ENCODE measurements at regions not wholly inside any gene's neighbourhood (a gene's known extent, or its start where the extent isn't known, plus 50 kb on each side); places are given as distances from the start of the nearest gene placed in this dataset.

DNA sequence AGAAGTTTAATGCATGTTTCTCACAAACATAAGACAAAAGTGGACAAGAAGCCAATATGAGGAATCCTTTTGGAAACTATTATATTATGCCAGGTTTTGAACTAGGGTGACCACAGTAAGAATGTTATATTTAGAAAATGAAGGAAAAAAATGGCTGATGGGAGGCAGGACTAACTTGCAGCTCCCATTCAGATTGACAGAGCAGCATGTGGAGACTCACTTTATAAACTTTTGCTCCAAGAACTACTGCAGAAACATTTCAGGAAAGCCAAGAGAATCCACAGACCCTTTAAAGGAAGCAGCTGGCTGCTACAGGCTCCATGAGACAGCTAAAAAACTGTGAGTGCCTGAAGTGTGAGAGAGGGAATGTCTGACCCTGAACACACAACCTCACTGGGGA, 738.6 kb upstream of the GRIA3 start:
- Mint-ChIP-seq H3K9me3 (ENCODE audit: insufficient read depth) (no peaks in the 10 kb centered on the region), H3K4me1 (no peaks in the 10 kb centered on the region), H3K27ac (no peak overlapping the region), H3K27me3 (no peaks in the 10 kb centered on the region), H3K4me3 (no peak overlapping the region)
- Histone ChIP-seq H4K20me1 (ENCODE audit: control insufficient read depth, insufficient read depth, low read length, poor library complexity, severe bottlenecking) (no peaks in the 10 kb centered on the region), H3K9ac (ENCODE audit: low read length) (no peak overlapping the region), H3K27ac (ENCODE audit: low read length in 2 of 2) (no peak overlapping the region), H3K79me2 (ENCODE audit: control insufficient read depth, insufficient read depth, low read length) (no peaks in the 10 kb centered on the region), H2AFZ (ENCODE audit: insufficient read depth, low read depth, low read length, poor library complexity, severe bottlenecking) (no peak overlapping the region), H3K36me3 (replicated peaks in 1 of 2; ENCODE audit: control extremely low read depth in 1 of 2, control insufficient read depth in 1 of 2, extremely low read depth in 1 of 2, insufficient read depth in 2 of 2, low read length in 1 of 2) (no peaks in the 10 kb centered on the region), H3K9me3 (ENCODE audit: control extremely low read depth in 1 of 3, control insufficient read depth in 2 of 3, insufficient read depth in 1 of 3, low read length in 2 of 3) (peaks cover 0 to 10% (median 0%) of the 10 kb centered on the region in 3 donors), H3K4me2 (replicated peaks; ENCODE audit: low read depth, low read length, poor library complexity, severe bottlenecking) (no peak overlapping the region), H3K27me3 (replicated peaks in 1 of 4; ENCODE audit: control extremely low read depth in 1 of 4, control insufficient read depth in 3 of 4, insufficient read depth in 4 of 4, low read length in 3 of 4) (no peaks in the 10 kb centered on the region), H3K4me3 (ENCODE audit: control extremely low read depth in 1 of 5, extremely low read depth in 1 of 5, insufficient read depth in 1 of 5, low read depth in 2 of 5, low read length in 4 of 5) (no peak overlapping the region), H3K4me1 (ENCODE audit: control insufficient read depth in 2 of 2, insufficient read depth in 2 of 2, low read length in 2 of 2) (no peaks in the 10 kb centered on the region)
- TF ChIP-seq CTCF (IDR thresholded peaks at IDR 0.05) = no peak
- TF ChIP-seq EZH2 (IDR thresholded peaks at IDR 0.05; ENCODE audit: borderline replicate concordance, insufficient read depth, low read depth, low read length, poor library complexity, severe bottlenecking) = no peak
- ChIA-PET CTCF (no interaction called here), POLR2A (no interaction called here)
- DNase-seq = no peak
- intact Hi-C loops (cut with micrococcal nuclease) = no loop called here
- no peak for ATAC-seq (ENCODE audit: low read depth)

- intact Hi-C loops (cut with micrococcal nuclease) = no loop called here
- Histone ChIP-seq H3K9ac (ENCODE audit: low read length) (no peak overlapping the region), H3K79me2 (ENCODE audit: control insufficient read depth, insufficient read depth, low read length) (no peaks in the 10 kb centered on the region), H3K4me2 (replicated peaks; ENCODE audit: low read depth, low read length, poor library complexity, severe bottlenecking) (no peak overlapping the region), H3K4me3 (ENCODE audit: control extremely low read depth in 1 of 5, extremely low read depth in 1 of 5, insufficient read depth in 1 of 5, low read depth in 2 of 5, low read length in 4 of 5) (no peak overlapping the region), H4K20me1 (ENCODE audit: control insufficient read depth, insufficient read depth, low read length, poor library complexity, severe bottlenecking) (no peaks in the 10 kb centered on the region), H3K9me3 (ENCODE audit: control extremely low read depth in 1 of 3, control insufficient read depth in 2 of 3, insufficient read depth in 1 of 3, low read length in 2 of 3) (no peaks in the 10 kb centered on the region), H3K4me1 (ENCODE audit: control insufficient read depth in 2 of 2, insufficient read depth in 2 of 2, low read length in 2 of 2) (no peaks in the 10 kb centered on the region), H3K27me3 (replicated peaks in 1 of 4; ENCODE audit: control extremely low read depth in 1 of 4, control insufficient read depth in 3 of 4, insufficient read depth in 4 of 4, low read length in 3 of 4) (no peaks in the 10 kb centered on the region), H3K36me3 (replicated peaks in 1 of 2; ENCODE audit: control extremely low read depth in 1 of 2, control insufficient read depth in 1 of 2, extremely low read depth in 1 of 2, insufficient read depth in 2 of 2, low read length in 1 of 2) (no peaks in the 10 kb centered on the region), H2AFZ (ENCODE audit: insufficient read depth, low read depth, low read length, poor library complexity, severe bottlenecking) (no peak overlapping the region), H3K27ac (ENCODE audit: low read length in 2 of 2) (no peak overlapping the region)
- TF ChIP-seq CTCF (IDR thresholded peaks at IDR 0.05) (no peak), EZH2 (IDR thresholded peaks at IDR 0.05; ENCODE audit: borderline replicate concordance, insufficient read depth, low read depth, low read length, poor library complexity, severe bottlenecking) (no peak)
- Mint-ChIP-seq H3K9me3 (ENCODE audit: insufficient read depth) (no peaks in the 10 kb centered on the region), H3K27ac (no peak overlapping the region), H3K4me3 (no peak overlapping the region), H3K4me1 (no peaks in the 10 kb centered on the region), H3K27me3 (no peaks in the 10 kb centered on the region)
- DNase-seq (no peak), ATAC-seq (ENCODE audit: low read depth) (no peak)
- ChIA-PET CTCF (no interaction called here), POLR2A (no interaction called here)
- WGBS (ENCODE audit: insufficient coverage) = no CpG with 5 or more reads among the region's 3 CpGs
Measured at GRCh38 chrX:122464341-122464740, 719.7 kb upstream of the GRIA3 start.

All from B cell (primary cell).